ENCODE measurements at regions not wholly inside any gene's neighbourhood (a gene's known extent, or its start where the extent isn't known, plus 50 kb on each side); places are given as distances from the start of the nearest gene placed in this dataset.

DNA sequence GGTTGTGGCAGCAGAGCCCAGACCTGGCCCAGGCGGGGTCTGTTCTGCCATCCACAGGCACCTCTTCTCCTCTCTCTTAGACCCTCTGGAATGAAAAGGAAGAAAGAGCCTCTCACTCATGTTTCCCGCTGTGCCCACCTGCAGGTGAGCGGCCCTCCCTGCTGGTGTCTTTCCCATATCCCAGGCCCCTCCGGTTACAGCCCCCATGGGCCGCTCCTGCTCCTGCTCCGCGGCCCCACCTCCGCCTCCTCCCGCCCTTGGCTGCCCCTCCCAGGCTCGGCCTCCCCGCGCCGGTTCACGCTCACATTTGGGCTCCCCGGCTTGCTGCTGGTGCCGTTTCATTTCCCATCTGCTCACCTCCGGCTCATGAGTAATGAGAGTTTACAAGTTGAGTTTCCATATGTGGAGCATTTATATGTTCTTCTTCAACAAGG lies 98.7 kb upstream of the SDK2 start:
- Mint-ChIP-seq H3K27me3 (peaks cover 48% of the 10 kb centered on the region), H3K9me3 (ENCODE audit: insufficient read depth) (no peaks in the 10 kb centered on the region), H3K4me1 (no peaks in the 10 kb centered on the region), H3K27ac (no peak overlapping the region), H3K4me3 (no peak overlapping the region)
- Histone ChIP-seq H4K20me1 (ENCODE audit: control insufficient read depth, insufficient read depth, low read length, poor library complexity, severe bottlenecking) (no peaks in the 10 kb centered on the region), H3K4me3 (ENCODE audit: control extremely low read depth in 1 of 5, extremely low read depth in 1 of 5, insufficient read depth in 1 of 5, low read depth in 2 of 5, low read length in 4 of 5) (no peak overlapping the region), H3K9ac (ENCODE audit: low read length) (no peak overlapping the region), H3K27me3 (replicated peaks in 1 of 4; ENCODE audit: control extremely low read depth in 1 of 4, control insufficient read depth in 3 of 4, insufficient read depth in 4 of 4, low read length in 3 of 4) (no peaks in the 10 kb centered on the region), H2AFZ (ENCODE audit: insufficient read depth, low read depth, low read length, poor library complexity, severe bottlenecking) (no peak overlapping the region), H3K4me2 (replicated peaks; ENCODE audit: low read depth, low read length, poor library complexity, severe bottlenecking) (no peak overlapping the region), H3K79me2 (ENCODE audit: control insufficient read depth, insufficient read depth, low read length) (no peaks in the 10 kb centered on the region), H3K4me1 (ENCODE audit: control insufficient read depth in 2 of 2, insufficient read depth in 2 of 2, low read length in 2 of 2) (no peaks in the 10 kb centered on the region), H3K9me3 (ENCODE audit: control extremely low read depth in 1 of 3, control insufficient read depth in 2 of 3, insufficient read depth in 1 of 3, low read length in 2 of 3) (peaks cover 0 to 3% (median 0%) of the 10 kb centered on the region in 3 donors), H3K27ac (ENCODE audit: low read length in 2 of 2) (no peak overlapping the region), H3K36me3 (replicated peaks in 1 of 2; ENCODE audit: control extremely low read depth in 1 of 2, control insufficient read depth in 1 of 2, extremely low read depth in 1 of 2, insufficient read depth in 2 of 2, low read length in 1 of 2) (no peaks in the 10 kb centered on the region)
- DNase-seq (no peak), ATAC-seq (ENCODE audit: low read depth) (no peak)
- ChIA-PET POLR2A (no interaction called here), CTCF (no interaction called here)
- intact Hi-C loops (cut with micrococcal nuclease): no loop called here
- TF ChIP-seq, protein P1, sequence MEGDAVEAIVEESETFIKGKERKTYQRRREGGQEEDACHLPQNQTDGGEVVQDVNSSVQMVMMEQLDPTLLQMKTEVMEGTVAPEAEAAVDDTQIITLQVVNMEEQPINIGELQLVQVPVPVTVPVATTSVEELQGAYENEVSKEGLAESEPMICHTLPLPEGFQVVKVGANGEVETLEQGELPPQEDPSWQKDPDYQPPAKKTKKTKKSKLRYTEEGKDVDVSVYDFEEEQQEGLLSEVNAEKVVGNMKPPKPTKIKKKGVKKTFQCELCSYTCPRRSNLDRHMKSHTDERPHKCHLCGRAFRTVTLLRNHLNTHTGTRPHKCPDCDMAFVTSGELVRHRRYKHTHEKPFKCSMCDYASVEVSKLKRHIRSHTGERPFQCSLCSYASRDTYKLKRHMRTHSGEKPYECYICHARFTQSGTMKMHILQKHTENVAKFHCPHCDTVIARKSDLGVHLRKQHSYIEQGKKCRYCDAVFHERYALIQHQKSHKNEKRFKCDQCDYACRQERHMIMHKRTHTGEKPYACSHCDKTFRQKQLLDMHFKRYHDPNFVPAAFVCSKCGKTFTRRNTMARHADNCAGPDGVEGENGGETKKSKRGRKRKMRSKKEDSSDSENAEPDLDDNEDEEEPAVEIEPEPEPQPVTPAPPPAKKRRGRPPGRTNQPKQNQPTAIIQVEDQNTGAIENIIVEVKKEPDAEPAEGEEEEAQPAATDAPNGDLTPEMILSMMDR (IDR thresholded peaks at IDR 0.05): no peak
- no peak for TF ChIP-seq EZH2 (IDR thresholded peaks at IDR 0.05; ENCODE audit: borderline replicate concordance, insufficient read depth, low read depth, low read length, poor library complexity, severe bottlenecking)
- WGBS (ENCODE audit: insufficient coverage): 61% methylated on average over 17 of the region's 17 CpGs

- no peak overlapping the region for H3K4me2 ChIP-seq (replicated peaks; ENCODE audit: low read depth, low read length, poor library complexity, severe bottlenecking)
- no peak overlapping the region for H3K4me3 Mint-ChIP-seq
- H3K9me3 ChIP-seq (ENCODE audit: control extremely low read depth in 1 of 3, control insufficient read depth in 2 of 3, insufficient read depth in 1 of 3, low read length in 2 of 3): peaks cover 0 to 5% (median 0%) of the 10 kb centered on the region in 3 donors
- CTCF ChIA-PET: no interaction called here
- H3K27me3 Mint-ChIP-seq: peaks cover 46% of the 10 kb centered on the region
- WGBS (ENCODE audit: insufficient coverage): 77% methylated on average over 8 of the region's 8 CpGs
- H3K4me3 ChIP-seq (ENCODE audit: control extremely low read depth in 1 of 5, extremely low read depth in 1 of 5, insufficient read depth in 1 of 5, low read depth in 2 of 5, low read length in 4 of 5): no peak overlapping the region
- no peak overlapping the region for H3K27ac Mint-ChIP-seq
- POLR2A ChIA-PET: no interaction called here
- ATAC-seq (ENCODE audit: low read depth) (no peak), DNase-seq (no peak)
- H3K9ac ChIP-seq (ENCODE audit: low read length): no peak overlapping the region
- no peaks in the 10 kb centered on the region for H4K20me1 ChIP-seq (ENCODE audit: control insufficient read depth, insufficient read depth, low read length, poor library complexity, severe bottlenecking)
- no peak overlapping the region for H2AFZ ChIP-seq (ENCODE audit: insufficient read depth, low read depth, low read length, poor library complexity, severe bottlenecking)
- TF ChIP-seq, protein P1 (IDR thresholded peaks at IDR 0.05): no peak
- TF ChIP-seq EZH2 (IDR thresholded peaks at IDR 0.05; ENCODE audit: borderline replicate concordance, insufficient read depth, low read depth, low read length, poor library complexity, severe bottlenecking): no peak
- intact Hi-C loops (cut with micrococcal nuclease): no loop called here
- H3K9me3 Mint-ChIP-seq (ENCODE audit: insufficient read depth): no peaks in the 10 kb centered on the region
- H3K4me1 ChIP-seq (ENCODE audit: control insufficient read depth in 2 of 2, insufficient read depth in 2 of 2, low read length in 2 of 2): no peaks in the 10 kb centered on the region
- H3K4me1 Mint-ChIP-seq: no peaks in the 10 kb centered on the region
- no peaks in the 10 kb centered on the region for H3K36me3 ChIP-seq (replicated peaks in 1 of 2; ENCODE audit: control extremely low read depth in 1 of 2, control insufficient read depth in 1 of 2, extremely low read depth in 1 of 2, insufficient read depth in 2 of 2, low read length in 1 of 2)
- no peak overlapping the region for H3K27ac ChIP-seq (ENCODE audit: low read length in 2 of 2)
- H3K79me2 ChIP-seq (ENCODE audit: control insufficient read depth, insufficient read depth, low read length): no peaks in the 10 kb centered on the region
- H3K27me3 ChIP-seq (replicated peaks in 1 of 4; ENCODE audit: control extremely low read depth in 1 of 4, control insufficient read depth in 3 of 4, insufficient read depth in 4 of 4, low read length in 3 of 4): no peaks in the 10 kb centered on the region
Observed at GRCh38 chr17:73743518-73744201, 99.4 kb upstream of the SDK2 start.

Measured in B cell (primary cell).